Stimulated activated CD8-positive, alpha-beta memory T cell treated with anti-CD3 and anti-CD28 coated beads, Interleukin-4, amount 100 ng/mL, for 48 hours (primary cell): ENCODE measurements at regions not wholly inside any gene's neighbourhood (a gene's known extent, or its start where the extent isn't known, plus 50 kb on each side); places are given as distances from the start of the nearest gene placed in this dataset.
"Not testable (repeated sequence)": the region's sequence is repeated elsewhere in the genome, so short reads cannot be mapped to it uniquely, and the experiment has no call there.

Source experiments
- DNase-seq: peaks from one replicate; pipeline ENCODE4 v3.0.0-alpha.2; 2020

- no peak for DNase-seq
These were observed 182.8 kb downstream of the DEPDC1B start for GRCh38 chr5:60517094-60517694.

- DNase-seq: no peak
These were observed 183.3 kb downstream of the DEPDC1B start for GRCh38 chr5:60516688-60517087.

GRCh38 chr5:60514152-60514551 lies 185.8 kb downstream of the DEPDC1B start:
- no peak for DNase-seq

GRCh38 chr5:60512117-60512516 lies 187.8 kb downstream of the DEPDC1B start:
- DNase-seq: no peak

GRCh38 chr5:60510663-60511062 lies 189.3 kb downstream of the DEPDC1B start:
- no peak for DNase-seq

- DNase-seq: no peak
These were observed 189.9 kb downstream of the DEPDC1B start for GRCh38 chr5:60510049-60510448.

GRCh38 chr5:60509519-60509918 lies 190.4 kb downstream of the DEPDC1B start:
- no peak for DNase-seq

GRCh38 chr5:60507687-60508086 lies 192.3 kb downstream of the DEPDC1B start:
- DNase-seq: no peak

GRCh38 chr5:60505373-60506171 lies 194.4 kb downstream of the DEPDC1B start:
- no peak for DNase-seq

- DNase-seq: no peak
These were observed 195.6 kb downstream of the DEPDC1B start for GRCh38 chr5:60504342-60504741.

- DNase-seq: no peak
These were observed 196.2 kb downstream of the DEPDC1B start for GRCh38 chr5:60503771-60504170.

- DNase-seq: no peak
These were observed 202.1 kb downstream of the DEPDC1B start for GRCh38 chr5:60497706-60498500.

- no peak for DNase-seq
These were observed 204.1 kb downstream of the DEPDC1B start for GRCh38 chr5:60495644-60496520.

- no peak for DNase-seq
These were observed 205.3 kb downstream of the DEPDC1B start for GRCh38 chr5:60494635-60495034.

GRCh38 chr5:60494144-60494543 lies 205.8 kb downstream of the DEPDC1B start:
- no peak for DNase-seq

- DNase-seq: no peak
These were observed 206.6 kb downstream of the DEPDC1B start for GRCh38 chr5:60493372-60493771.

- no peak for DNase-seq
These were observed 207.0 kb downstream of the DEPDC1B start for GRCh38 chr5:60492958-60493357.

- not testable (repeated sequence) for DNase-seq
These were observed 207.6 kb downstream of the DEPDC1B start for GRCh38 chr5:60492358-60492757.

- no peak for DNase-seq
These were observed 209.3 kb downstream of the DEPDC1B start for GRCh38 chr5:60490597-60491166.

- DNase-seq: no peak
These were observed 210.1 kb downstream of the DEPDC1B start for GRCh38 chr5:60489856-60490255.

- DNase-seq: no peak
These were observed 210.6 kb downstream of the DEPDC1B start for GRCh38 chr5:60489377-60489776.

GRCh38 chr5:60488466-60489130 lies 211.4 kb downstream of the DEPDC1B start:
- DNase-seq: no peak
